Calu3 (cell line): ENCODE measurements at regions not wholly inside any gene's neighbourhood (a gene's known extent, or its start where the extent isn't known, plus 50 kb on each side); places are given as distances from the start of the nearest gene placed in this dataset.

Source experiments
- BruUV-seq: library from RNA; stranded (reverse); fragments of 400-500 nt; replicated peaks from 2 replicates; lab custom pipeline; 2021; lab: Mats Ljungman, UMichigan
- CTCF ChIA-PET: fragments of 300-600 bp; sonication (Branson Sonifier 250); formaldehyde crosslinking; loops from one replicate; lab custom pipeline; 2022; ENCODE audit warnings: antibody characterized with exemption; lab: Charles Lee
- DNase-seq: peaks from one replicate; pipeline ENCODE4 v3.0.0; 2022
- H3K27ac Mint-ChIP-seq: one replicate; pipeline ENCODE4 v1.8.0; 2022; ENCODE audit warnings: mixed read lengths; ENCODE audit not compliant: unreplicated experiment
- H3K27me3 Mint-ChIP-seq: one replicate; pipeline ENCODE4 v1.8.0; 2022; ENCODE audit warnings: mixed read lengths; ENCODE audit not compliant: unreplicated experiment
- H3K36me3 Mint-ChIP-seq: one replicate; pipeline ENCODE4 v1.8.0; 2022; ENCODE audit warnings: mild to moderate bottlenecking, moderate library complexity, mixed read lengths; ENCODE audit not compliant: insufficient read depth, unreplicated experiment
- H3K4me1 Mint-ChIP-seq: one replicate; pipeline ENCODE4 v1.8.0; 2022; ENCODE audit warnings: mild to moderate bottlenecking, low read depth, mixed read lengths; ENCODE audit not compliant: unreplicated experiment
- H3K4me3 Mint-ChIP-seq: one replicate; pipeline ENCODE4 v1.8.0; 2022; ENCODE audit warnings: mild to moderate bottlenecking, low read depth, moderate library complexity, mixed read lengths; ENCODE audit not compliant: unreplicated experiment
- H3K9me3 Mint-ChIP-seq: one replicate; pipeline ENCODE4 v1.8.0; 2022; ENCODE audit warnings: low read depth, mixed read lengths; ENCODE audit not compliant: unreplicated experiment
- intact Hi-C: fragments of 100-400 bp; cut with micrococcal nuclease; formaldehyde crosslinking; loops from one replicate; pipeline ENCODE4 v1.10.0; 2022; ENCODE audit not compliant: unreplicated experiment
- TF ChIP-seq, protein P1 (sequence below): fragments of 200-600 bp; IDR thresholded peaks from one replicate; pipeline ENCODE4 v1.8.0; 2022; ENCODE audit warnings: antibody characterized with exemption; ENCODE audit not compliant: unreplicated experiment

DNA sequence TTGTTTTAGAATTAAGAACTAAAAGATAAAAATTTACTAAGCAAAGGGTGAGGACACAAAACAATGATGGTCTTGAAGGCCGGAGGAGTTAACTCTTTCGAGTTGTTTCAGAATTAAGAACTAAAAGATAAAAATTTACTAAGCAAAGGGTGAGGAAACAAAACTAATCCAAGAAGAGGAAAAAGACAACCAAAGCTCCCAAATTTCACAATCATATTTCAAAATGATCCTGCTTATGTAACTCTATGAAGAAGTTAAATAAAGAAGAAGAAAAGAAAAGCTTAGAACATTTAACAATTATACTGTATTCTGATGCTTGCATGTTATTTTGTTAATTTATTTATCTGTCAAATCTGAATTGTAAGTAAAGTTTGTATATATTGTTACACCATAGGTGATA is 154.8 kb upstream of the SLIT2 start:
- Mint-ChIP-seq H3K27ac (no peak overlapping the region), H3K36me3 (no peaks in the 10 kb centered on the region), H3K4me1 (no peaks in the 10 kb centered on the region), H3K27me3 (no peaks in the 10 kb centered on the region), H3K9me3 (peaks cover 4% of the 10 kb centered on the region), H3K4me3 (no peak overlapping the region)
- intact Hi-C loops, result no loop called here
- CTCF ChIA-PET, result no interaction called here
- DNase-seq, result no peak
- BruUV-seq, result no TSS peak
- TF ChIP-seq, protein P1, sequence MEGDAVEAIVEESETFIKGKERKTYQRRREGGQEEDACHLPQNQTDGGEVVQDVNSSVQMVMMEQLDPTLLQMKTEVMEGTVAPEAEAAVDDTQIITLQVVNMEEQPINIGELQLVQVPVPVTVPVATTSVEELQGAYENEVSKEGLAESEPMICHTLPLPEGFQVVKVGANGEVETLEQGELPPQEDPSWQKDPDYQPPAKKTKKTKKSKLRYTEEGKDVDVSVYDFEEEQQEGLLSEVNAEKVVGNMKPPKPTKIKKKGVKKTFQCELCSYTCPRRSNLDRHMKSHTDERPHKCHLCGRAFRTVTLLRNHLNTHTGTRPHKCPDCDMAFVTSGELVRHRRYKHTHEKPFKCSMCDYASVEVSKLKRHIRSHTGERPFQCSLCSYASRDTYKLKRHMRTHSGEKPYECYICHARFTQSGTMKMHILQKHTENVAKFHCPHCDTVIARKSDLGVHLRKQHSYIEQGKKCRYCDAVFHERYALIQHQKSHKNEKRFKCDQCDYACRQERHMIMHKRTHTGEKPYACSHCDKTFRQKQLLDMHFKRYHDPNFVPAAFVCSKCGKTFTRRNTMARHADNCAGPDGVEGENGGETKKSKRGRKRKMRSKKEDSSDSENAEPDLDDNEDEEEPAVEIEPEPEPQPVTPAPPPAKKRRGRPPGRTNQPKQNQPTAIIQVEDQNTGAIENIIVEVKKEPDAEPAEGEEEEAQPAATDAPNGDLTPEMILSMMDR, result no peak

DNA sequence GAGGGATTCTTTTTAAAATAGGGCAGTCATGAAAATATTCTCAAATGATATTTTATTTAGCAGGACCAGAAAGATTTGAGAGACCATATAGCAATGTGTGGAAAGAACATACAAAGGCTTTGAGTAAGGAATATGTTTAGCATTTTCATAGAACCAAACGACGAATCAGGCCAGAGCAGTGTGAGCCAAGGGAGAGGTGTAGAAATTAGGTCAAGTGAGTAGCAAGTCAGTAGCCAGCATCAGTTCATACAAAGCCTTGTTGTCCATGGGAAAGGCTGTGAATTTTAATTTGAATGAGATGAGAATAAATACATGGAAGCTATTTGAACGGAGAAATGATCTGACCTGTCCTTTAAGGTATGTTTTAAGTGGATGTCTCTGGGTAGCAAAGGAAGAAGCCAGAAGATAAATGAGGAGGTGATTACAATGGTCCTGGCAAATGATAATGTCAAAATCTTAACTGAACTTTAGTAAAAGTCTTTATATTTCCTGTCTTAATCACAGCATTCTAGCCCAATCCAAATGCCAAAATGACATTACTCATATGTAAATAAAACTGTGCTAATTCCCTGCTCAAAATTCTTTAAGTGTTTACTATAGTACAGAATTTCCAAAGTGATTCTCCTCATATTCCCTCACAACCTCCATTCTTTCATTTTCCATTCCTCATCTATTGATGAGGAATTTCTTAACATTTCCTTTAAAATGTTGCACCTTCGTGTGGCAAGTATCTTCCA is 155.7 kb upstream of the SLIT2 start:
- H3K4me1 Mint-ChIP-seq, result no peaks in the 10 kb centered on the region
- H3K4me3 Mint-ChIP-seq, result no peak overlapping the region
- intact Hi-C loops, result no loop called here
- H3K27ac Mint-ChIP-seq, result no peak overlapping the region
- H3K36me3 Mint-ChIP-seq, result no peaks in the 10 kb centered on the region
- H3K27me3 Mint-ChIP-seq, result no peaks in the 10 kb centered on the region
- CTCF ChIA-PET, result no interaction called here
- peaks cover 4% of the 10 kb centered on the region for H3K9me3 Mint-ChIP-seq
- no TSS peak for BruUV-seq
- DNase-seq, result no peak
- TF ChIP-seq, protein P1, result no peak

DNA sequence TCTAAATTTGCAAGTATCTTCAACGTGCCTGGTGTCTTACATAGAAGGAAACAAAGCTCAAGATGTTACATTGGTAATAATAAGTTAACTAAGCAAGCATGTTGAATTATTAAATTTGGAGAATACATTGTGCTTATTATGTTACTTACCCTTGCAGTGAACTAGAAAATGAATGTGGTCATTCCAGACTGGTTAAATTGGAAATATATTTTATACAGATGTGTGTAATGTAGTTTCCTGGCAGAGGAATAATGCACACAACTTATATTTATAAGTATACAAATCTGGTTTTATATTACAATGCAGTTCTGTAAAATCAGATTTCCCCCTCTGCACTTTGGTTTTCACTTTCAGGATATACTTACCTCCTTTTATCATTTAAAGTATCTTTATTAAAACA is 159.9 kb upstream of the SLIT2 start:
- intact Hi-C loops, result no loop called here
- H3K4me3 Mint-ChIP-seq, result no peak overlapping the region
- no peaks in the 10 kb centered on the region for H3K36me3 Mint-ChIP-seq
- H3K27me3 Mint-ChIP-seq, result no peaks in the 10 kb centered on the region
- no TSS peak for BruUV-seq
- TF ChIP-seq, protein P1, result no peak
- no peaks in the 10 kb centered on the region for H3K4me1 Mint-ChIP-seq
- H3K9me3 Mint-ChIP-seq, result no peaks in the 10 kb centered on the region
- H3K27ac Mint-ChIP-seq, result no peak overlapping the region
- CTCF ChIA-PET, result no interaction called here
- DNase-seq, result no peak

DNA sequence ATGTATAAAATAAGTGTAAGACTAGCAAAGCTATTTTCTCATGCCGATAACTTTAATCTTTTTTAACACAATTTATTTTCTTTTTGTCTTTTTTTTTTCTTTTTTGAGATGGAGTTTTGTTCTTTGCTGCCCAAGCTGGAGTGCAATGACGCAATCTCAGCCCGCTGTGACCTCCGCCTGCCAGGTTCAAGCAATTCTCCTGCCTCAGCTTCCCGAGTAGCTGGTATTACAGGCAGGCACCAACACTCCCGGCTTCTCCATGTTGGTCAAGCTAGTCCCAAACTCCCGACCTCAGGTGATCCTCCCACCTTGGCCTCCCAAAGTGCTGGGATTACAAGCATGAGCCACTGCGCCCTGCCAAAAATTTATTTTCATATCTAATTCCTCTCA is 164.2 kb upstream of the SLIT2 start:
- intact Hi-C loops, result no loop called here
- Mint-ChIP-seq H3K36me3 (no peaks in the 10 kb centered on the region), H3K4me3 (no peak overlapping the region), H3K9me3 (no peaks in the 10 kb centered on the region), H3K4me1 (no peaks in the 10 kb centered on the region), H3K27me3 (no peaks in the 10 kb centered on the region), H3K27ac (no peak overlapping the region)
- BruUV-seq, result no TSS peak
- CTCF ChIA-PET, result no interaction called here
- DNase-seq, result no peak
- TF ChIP-seq, protein P1, result no peak
